ENCODE measurements at regions not wholly inside any gene's neighbourhood (a gene's known extent, or its start where the extent isn't known, plus 50 kb on each side); places are given as distances from the start of the nearest gene placed in this dataset.

DNA sequence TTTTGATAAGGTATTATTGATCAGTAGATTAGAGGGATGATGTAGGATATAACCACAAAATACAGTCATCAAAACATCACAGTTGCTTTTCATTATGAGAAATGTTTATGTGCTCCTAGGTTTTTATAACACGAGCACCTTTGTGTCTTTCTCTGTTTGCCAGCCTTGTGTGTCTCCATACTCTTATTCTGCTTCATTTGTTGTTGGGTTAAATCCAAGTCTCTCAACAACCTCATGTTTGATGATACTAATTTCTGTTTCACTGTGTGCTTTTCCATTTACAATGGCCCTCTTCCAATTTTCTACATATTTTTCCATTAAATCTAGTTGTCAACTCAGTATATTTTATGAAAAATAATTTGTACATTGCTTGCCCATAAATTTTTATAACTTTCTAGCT, 107.7 kb upstream of the POU2AF2 start:
- no peak for DNase-seq

DNA sequence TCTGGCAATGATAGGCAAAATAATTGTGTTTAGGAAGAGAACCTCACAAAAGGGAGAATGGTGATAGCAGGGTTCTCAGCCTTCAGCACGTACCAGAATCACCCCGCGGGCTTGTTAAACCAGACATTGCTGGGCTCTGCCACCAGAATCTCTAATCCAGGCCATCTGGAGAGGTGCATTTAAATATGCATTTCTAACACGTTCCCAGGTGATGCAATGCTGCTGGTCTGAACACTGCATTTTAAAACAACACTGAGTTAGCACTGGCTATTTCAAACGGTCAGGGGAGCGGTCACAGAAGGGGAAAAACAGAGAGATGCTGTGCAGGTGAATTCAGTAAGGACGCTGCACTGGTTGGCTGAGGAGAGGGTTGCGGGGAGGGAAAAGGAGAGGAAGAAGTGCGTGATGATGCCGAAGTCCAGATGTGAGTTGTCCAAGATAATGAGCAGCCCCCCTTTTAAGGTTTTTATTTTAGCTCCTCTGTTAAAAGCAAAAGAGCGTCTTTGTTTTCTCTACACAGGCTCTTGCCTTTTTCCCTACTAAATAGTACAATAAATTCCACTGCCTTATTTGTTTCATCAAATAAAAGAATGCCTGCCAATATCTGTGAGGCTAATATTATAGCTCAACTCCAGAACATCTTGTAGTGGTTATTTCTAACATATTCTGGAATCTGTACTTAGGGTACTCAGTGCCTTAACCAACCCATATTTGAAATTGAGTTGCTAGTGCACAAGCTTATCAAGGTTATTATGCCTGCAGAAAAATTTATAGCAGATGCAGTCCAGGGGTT, 109.6 kb upstream of the POU2AF2 start:
- DNase-seq = peak; percentile 9 to 50

GRCh38 chr11:111135101-111135500, 110.4 kb upstream of the POU2AF2 start:
- no peak for DNase-seq

DNA sequence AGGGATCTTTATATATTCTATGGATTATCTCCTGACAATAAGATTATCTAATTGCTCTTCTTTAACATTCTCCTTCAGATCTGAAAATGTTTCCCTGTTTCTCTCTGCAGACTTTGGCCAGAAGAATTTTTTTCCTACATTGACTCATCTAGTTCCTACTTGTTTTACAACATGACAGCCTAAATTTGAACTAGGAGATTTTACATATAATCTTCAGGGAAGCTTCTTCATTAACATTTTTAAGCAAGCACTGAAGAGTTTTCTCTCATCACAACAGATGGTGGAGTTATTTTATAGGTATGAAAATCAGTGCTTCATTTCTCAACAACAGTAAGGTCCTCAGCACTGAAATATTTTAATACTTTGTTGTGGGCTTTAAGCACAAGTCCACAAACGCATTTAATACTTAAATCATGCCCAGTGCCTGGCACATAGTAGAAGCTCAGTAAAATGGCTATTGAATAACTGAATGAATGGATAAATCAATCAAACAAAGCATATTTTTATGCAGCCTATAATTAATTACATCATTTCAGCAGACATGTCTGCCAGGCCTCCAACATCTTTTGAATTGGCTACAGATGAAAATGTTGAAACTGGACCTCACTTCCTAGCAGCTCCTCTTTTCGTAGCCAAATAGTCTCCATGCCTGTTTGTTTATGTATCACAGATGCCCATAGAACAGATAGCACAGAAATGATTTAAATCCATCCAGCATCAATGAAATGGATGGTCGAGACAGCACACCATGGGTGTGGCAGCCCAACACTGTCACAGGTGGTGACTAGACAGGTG, 117.3 kb upstream of the POU2AF2 start:
- DNase-seq = peak in 1 of 2 experiments; percentile 53

GRCh38 chr11:111124724-111125123, 120.8 kb upstream of the POU2AF2 start:
- DNase-seq = peak; percentile 3 to 59

- DNase-seq = no peak
Measured at GRCh38 chr11:111123463-111124398, 121.8 kb upstream of the POU2AF2 start.

DNA sequence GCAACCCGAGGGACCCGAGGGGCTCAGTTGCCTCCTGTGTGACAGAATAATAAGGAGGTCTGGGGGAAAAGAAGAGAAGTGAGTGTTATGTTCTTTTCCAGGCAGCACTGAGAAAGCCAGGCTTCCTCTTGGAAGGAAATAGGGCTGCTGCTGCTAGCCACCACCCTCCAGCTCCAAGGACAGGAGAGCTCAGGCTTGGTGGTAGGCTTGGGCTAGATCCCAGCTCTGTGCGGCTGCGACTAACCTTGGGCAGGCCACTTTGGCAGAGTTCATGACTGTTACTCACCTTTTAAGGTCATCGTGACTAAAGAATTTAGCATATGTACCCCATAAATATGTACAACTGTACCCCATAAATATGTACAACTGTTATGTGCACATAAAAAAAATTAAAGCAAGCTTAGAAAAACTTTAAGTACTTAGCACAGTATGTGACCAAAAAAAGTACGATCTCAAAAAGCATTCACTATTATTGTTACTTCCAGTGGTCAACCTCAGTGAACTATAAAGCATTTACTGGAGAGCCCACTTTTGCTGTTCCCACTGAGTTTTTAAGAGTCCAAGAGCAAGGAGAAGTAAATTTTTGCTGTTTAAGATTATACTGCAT, 124.7 kb upstream of the POU2AF2 start:
- DNase-seq = no peak

- DNase-seq = no peak
Measured at GRCh38 chr11:111120161-111120560, 125.4 kb upstream of the POU2AF2 start.

GRCh38 chr11:111119751-111120150, 125.8 kb upstream of the POU2AF2 start:
- DNase-seq = no peak

DNA sequence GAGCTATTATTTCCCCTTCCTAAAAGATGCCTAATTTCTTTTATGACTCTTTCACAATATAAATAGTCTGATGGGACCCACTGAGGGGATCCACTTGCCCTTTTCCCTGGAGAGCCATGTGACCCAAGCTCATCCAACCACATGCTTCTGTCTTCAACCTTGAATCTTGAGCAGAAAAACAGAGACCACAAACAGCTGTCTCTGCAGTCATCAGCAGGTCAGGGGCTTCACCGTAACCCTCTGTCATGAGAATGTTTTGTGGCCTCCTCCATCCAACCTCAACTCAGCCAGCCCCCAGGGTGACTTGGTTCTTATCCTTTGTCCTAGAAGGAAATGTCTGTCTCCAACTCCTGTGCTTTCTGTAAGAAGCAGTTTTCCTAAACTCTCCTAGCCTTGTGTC, 129.6 kb upstream of the POU2AF2 start:
- DNase-seq = no peak

DNA sequence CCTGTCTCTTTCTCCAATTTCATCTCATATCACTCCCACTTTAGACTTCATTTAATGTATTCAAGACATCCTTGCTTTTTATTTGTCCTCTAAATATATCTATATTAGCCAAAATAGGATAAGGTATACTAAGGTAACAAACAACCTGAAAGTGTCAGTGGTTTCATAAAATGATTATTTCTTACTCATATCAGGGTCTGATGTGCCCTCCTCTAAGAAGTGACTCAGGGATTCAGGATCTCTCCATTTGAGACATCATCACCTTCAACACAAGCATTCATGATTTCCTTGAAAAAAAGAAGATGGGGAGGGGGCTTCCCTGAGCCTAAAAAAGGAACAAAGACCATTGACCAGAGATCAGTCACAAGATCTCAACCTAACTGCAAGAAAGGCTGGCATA, 131.4 kb upstream of the POU2AF2 start:
- no peak for DNase-seq

DNA sequence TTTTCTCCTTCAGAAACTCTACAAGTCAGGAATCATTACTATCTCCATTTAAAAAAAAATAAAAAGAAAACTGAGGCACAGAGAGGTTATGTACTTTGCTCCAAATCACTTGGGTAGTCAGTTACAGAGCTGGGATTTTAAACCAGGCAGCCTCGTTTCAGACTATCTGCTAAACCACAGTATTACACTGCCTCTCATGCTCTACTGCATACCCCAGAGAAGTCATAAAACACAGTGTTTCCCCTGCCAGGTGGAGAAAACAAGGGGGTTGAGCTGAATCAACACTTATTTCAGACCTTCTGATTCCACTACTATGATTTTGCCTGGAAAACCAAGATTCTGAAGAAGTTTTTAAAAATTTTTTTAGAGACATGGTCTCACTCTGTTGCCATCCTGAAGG, 132.9 kb upstream of the POU2AF2 start:
- no peak for DNase-seq

DNA sequence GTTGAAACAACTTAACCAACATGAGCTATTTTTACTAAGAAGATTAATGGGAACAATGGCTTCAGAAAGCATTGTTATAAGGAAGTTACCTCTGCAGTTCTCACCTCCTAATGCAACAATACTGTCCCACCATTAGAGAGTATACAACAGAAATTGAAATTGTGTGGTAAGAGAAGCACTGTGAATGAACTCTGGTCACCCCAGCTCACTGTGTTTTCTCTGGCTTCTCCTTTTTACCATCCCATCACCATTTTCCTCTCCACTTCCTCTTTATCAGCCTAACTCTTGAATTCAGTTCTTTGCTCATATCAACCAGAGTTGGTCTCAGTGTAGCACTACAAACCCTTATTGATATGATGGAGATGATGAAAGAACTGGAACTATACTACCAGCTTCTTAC, 138.0 kb upstream of the POU2AF2 start:
- no peak for DNase-seq

- DNase-seq = no peak
Measured at GRCh38 chr11:111106641-111107040, 138.9 kb upstream of the POU2AF2 start.

DNA sequence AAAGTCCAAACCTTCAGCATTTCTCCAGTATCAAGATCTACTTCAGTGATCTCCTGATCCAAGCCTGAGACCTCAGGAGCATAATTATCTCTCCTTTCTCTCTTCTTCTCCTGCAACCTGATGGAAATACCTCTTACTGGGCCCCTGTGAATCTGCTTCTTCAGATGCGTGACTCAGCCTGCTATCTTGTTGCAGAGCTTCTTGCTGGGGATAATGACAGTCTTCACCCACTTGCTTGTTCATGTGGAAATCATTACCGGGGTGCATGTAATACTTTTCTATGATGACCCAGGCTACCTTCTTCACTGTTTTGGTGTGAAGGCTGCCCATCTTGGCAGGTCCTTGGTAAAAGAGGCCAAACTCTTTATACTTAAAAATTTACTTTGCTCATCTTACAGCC, 140.0 kb upstream of the POU2AF2 start:
- no peak for DNase-seq

GRCh38 chr11:111104185-111104584, 141.3 kb upstream of the POU2AF2 start:
- no peak for DNase-seq

DNA sequence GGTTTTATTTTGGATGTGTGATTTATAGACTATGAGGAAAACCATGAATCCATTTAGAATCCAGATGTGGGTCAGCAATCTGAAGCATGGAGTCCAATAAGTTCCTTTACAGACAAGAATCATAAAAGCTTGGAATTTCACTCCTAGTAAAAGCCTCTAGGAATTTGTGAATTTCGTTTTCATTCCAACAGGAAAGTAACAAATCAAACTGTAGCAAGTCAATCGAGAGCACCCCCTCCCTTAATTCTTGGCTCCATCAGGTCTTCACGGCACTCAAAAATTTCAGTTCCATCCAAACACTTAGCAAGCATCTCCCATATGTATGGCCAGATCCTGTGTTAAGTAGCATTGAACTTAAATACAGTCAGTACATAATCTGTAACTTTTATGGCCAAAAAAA, 143.6 kb upstream of the POU2AF2 start:
- no peak for DNase-seq

DNA sequence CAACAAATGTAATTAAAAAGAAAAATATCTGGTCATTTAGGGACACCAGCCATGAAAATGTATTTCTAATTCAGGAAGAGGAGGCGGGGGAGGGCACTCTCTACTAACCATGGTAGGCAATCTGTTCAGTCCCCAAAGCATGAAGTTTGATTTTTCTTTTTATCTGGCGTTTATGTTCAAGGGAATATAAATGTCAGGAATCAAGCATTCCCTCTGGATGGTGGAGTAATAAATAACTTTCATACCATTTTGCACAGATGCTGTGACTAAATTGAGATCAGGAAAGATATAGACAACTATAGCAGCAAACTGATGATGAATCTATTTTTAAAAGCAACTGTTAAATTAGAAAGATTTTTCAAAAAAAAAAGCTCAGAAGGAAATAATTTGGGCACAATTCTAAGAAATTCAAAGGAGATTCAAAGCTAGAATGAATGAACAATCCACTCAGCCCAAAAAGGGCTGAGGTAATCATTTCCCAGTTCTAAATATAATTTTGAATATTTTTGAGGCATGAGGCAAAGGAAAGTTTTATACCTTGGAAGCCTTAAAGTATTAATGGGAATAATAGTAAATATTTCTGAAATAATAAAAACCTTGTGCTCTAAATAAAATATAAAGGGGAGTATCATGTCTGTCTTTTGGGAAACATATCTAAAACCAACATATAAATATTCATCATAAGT, 146.4 kb upstream of the POU2AF2 start:
- DNase-seq = no peak

DNA sequence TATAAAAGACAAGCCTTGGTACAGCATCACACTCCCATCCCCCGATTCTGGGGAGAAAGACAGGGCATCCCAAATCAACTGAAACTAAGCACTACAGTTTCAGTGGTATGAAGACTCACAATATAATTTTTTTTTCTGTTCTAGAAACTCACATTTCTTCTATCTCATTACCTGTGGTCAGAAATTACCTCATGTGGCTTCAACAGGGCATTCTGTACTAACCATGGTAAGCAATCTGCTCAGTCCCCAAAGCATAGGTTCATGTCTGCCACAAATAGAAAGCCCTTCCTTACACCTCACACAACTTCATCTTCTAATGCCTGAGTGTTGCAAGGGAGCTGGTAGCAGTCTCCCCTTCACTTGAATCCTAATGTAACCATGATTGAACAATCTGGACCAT, 147.4 kb upstream of the POU2AF2 start:
- DNase-seq = no peak

DNA sequence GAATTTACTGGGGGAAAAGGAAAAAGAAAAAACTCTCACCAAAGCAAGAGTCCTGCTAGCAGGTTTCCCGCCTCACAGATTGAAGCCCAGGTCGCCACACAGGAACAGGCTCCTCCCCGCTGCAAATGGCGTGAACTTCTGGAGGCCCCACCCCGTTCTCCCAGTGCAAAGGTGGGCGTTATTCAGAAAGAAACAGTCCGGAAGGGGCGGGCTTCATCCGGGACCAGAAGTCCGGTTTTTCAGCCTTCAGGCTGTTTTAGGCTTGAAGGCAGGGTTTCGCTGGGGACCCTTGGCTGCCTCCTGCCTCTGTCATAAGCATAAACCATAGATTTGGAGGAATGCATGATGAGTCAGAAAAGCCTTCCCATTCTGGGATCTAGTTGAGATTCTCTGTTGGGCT, 148.3 kb upstream of the POU2AF2 start:
- peak; percentile 41 to 56 for DNase-seq

- no peak for DNase-seq
Measured at GRCh38 chr11:111095327-111095726, 150.2 kb upstream of the POU2AF2 start.

DNA sequence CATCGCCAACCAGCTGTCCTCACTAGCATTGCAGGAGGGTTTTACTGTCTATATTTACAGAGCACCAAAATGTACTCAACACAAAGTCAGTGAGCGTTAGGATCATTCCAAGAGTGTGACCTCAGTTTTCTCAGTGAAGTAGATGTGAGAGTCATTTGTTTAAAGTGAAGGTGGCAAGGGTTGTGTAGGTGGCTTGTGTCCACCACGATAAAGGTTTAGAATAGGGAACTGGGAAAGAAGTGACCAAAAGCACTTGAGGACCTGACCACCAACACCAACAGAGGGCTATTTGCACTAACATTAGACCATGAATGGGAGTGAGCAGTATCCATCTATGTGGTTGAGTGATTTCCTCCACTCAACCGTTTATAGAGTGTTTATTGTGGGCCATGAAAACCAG, 152.5 kb upstream of the POU2AF2 start:
- no peak for DNase-seq

Data from NCI-H524 (cell line).